ENCODE measurements at regions not wholly inside any gene's neighbourhood (a gene's known extent, or its start where the extent isn't known, plus 50 kb on each side); places are given as distances from the start of the nearest gene placed in this dataset.

DNA sequence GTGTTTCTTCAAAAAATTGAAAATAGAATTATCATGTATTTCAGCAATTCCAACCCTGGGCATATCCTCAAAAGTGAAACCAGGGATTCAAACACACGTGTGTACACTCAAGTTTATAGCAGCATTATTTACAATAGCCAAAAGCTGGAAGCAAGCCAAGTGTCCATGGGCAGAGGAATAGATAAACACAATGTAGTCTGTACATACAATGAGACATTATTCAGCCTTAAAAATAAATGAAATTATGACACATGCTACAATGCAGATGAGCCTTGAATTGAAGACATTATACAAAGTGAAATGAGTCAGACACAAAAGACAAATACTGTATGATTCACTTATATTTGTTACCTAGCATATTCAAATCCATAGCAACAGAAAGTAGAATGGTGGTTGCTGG, 853.4 kb downstream of the STIM2 start:
- H3K79me2 ChIP-seq (ENCODE audit: insufficient read depth, low read length), result no peaks in the 10 kb centered on the region
- no peak overlapping the region for H3K4me2 ChIP-seq (ENCODE audit: insufficient read depth, low read length)
- H3K4me3 ChIP-seq (ENCODE audit: insufficient read depth, low read length), result no peak overlapping the region
- H4K20me1 ChIP-seq (ENCODE audit: insufficient read depth, low read length), result no peaks in the 10 kb centered on the region
- H3K4me1 ChIP-seq (ENCODE audit: insufficient read depth, low read length), result no peaks in the 10 kb centered on the region
- no peaks in the 10 kb centered on the region for H3K36me3 ChIP-seq (ENCODE audit: insufficient read depth, low read length)
- H2AFZ ChIP-seq (ENCODE audit: low read length), result no peak overlapping the region
- DNase-seq (ENCODE audit: insufficient read length, low spot score, missing footprints), result no peak
- H3K9me3 ChIP-seq (ENCODE audit: low read depth, low read length), result no peaks in the 10 kb centered on the region
- TF ChIP-seq, protein P1, sequence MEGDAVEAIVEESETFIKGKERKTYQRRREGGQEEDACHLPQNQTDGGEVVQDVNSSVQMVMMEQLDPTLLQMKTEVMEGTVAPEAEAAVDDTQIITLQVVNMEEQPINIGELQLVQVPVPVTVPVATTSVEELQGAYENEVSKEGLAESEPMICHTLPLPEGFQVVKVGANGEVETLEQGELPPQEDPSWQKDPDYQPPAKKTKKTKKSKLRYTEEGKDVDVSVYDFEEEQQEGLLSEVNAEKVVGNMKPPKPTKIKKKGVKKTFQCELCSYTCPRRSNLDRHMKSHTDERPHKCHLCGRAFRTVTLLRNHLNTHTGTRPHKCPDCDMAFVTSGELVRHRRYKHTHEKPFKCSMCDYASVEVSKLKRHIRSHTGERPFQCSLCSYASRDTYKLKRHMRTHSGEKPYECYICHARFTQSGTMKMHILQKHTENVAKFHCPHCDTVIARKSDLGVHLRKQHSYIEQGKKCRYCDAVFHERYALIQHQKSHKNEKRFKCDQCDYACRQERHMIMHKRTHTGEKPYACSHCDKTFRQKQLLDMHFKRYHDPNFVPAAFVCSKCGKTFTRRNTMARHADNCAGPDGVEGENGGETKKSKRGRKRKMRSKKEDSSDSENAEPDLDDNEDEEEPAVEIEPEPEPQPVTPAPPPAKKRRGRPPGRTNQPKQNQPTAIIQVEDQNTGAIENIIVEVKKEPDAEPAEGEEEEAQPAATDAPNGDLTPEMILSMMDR (IDR thresholded peaks at IDR 0.05; ENCODE audit: extremely low read depth, low read depth, low read length), result no peak
- H3K27ac ChIP-seq (ENCODE audit: low read depth, low read length), result no peak overlapping the region
- no peaks in the 10 kb centered on the region for H3K27me3 ChIP-seq (ENCODE audit: insufficient read depth, low read length)

DNA sequence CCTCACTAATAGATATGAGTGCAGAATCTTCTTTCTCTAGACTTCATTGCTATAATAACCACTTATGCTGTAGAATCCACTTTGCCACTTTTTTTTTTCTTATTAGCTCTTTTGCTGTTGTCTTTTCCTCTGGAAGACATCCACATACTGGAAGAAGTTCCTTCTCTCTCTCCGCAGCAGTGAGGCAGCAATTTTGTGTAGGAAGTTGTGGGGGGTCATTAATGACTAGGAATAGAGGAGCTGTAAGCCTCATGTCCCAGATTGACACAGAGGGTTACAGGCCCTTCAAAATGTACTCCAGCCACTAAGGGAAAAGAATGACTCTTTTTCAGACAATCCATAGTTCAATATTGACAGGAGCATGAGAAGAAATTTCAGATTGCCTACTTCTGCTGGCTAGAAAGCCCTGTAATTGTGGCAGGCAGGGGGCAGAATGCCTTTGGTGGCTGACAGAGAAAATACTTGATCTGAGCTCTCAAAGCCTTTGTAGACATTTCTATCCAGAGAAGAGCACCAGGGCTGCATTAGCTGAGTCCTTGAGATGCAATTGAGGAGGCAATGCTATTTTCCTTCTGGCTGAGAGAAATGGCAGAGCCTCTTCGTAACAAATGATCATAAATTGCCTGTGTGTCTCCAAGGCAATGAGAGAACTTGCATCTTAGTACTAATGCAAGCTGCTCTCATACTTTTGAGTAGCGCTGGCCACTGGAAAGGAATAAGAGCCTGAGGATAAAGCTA, 856.2 kb downstream of the STIM2 start:
- no peaks in the 10 kb centered on the region for H4K20me1 ChIP-seq (ENCODE audit: insufficient read depth, low read length)
- no peak overlapping the region for H3K4me3 ChIP-seq (ENCODE audit: insufficient read depth, low read length)
- DNase-seq (ENCODE audit: insufficient read length, low spot score, missing footprints), result no peak
- TF ChIP-seq, protein P1 (IDR thresholded peaks at IDR 0.05; ENCODE audit: extremely low read depth, low read depth, low read length), result no peak
- no peak overlapping the region for H2AFZ ChIP-seq (ENCODE audit: low read length)
- no peaks in the 10 kb centered on the region for H3K79me2 ChIP-seq (ENCODE audit: insufficient read depth, low read length)
- no peak overlapping the region for H3K27ac ChIP-seq (ENCODE audit: low read depth, low read length)
- H3K4me1 ChIP-seq (ENCODE audit: insufficient read depth, low read length), result no peaks in the 10 kb centered on the region
- H3K27me3 ChIP-seq (ENCODE audit: insufficient read depth, low read length), result no peaks in the 10 kb centered on the region
- H3K9me3 ChIP-seq (ENCODE audit: low read depth, low read length), result no peaks in the 10 kb centered on the region
- H3K4me2 ChIP-seq (ENCODE audit: insufficient read depth, low read length), result no peak overlapping the region
- H3K36me3 ChIP-seq (ENCODE audit: insufficient read depth, low read length), result no peaks in the 10 kb centered on the region

DNA sequence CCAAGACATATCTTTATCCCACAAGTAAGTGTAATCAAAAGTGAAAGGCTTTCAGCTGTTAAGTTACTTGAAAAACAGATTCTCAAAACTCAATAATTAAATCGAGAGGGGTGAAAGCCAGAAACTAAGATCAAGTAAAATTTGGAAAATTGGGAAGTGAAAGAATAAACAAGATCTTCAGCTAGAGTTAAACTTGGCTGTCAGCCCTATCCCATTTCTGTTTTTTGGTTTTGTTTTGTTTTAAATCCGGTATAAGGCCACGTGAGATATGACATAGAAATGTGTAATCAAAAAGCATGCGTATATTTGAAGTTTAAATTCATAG, 856.8 kb downstream of the STIM2 start:
- no peak for DNase-seq (ENCODE audit: insufficient read length, low spot score, missing footprints)
- H2AFZ ChIP-seq (ENCODE audit: low read length), result no peak overlapping the region
- no peak overlapping the region for H3K4me2 ChIP-seq (ENCODE audit: insufficient read depth, low read length)
- H3K4me3 ChIP-seq (ENCODE audit: insufficient read depth, low read length), result no peak overlapping the region
- TF ChIP-seq, protein P1 (IDR thresholded peaks at IDR 0.05; ENCODE audit: extremely low read depth, low read depth, low read length), result no peak
- no peak overlapping the region for H3K27ac ChIP-seq (ENCODE audit: low read depth, low read length)
- H3K36me3 ChIP-seq (ENCODE audit: insufficient read depth, low read length), result no peaks in the 10 kb centered on the region
- no peaks in the 10 kb centered on the region for H3K9me3 ChIP-seq (ENCODE audit: low read depth, low read length)
- no peaks in the 10 kb centered on the region for H4K20me1 ChIP-seq (ENCODE audit: insufficient read depth, low read length)
- H3K4me1 ChIP-seq (ENCODE audit: insufficient read depth, low read length), result no peaks in the 10 kb centered on the region
- no peaks in the 10 kb centered on the region for H3K79me2 ChIP-seq (ENCODE audit: insufficient read depth, low read length)
- H3K27me3 ChIP-seq (ENCODE audit: insufficient read depth, low read length), result no peaks in the 10 kb centered on the region

GRCh38 chr4:27720010-27720766, 859.5 kb downstream of the STIM2 start:
- no peak for DNase-seq (ENCODE audit: insufficient read length, low spot score, missing footprints)
- Histone ChIP-seq H3K4me3 (ENCODE audit: insufficient read depth, low read length) (no peak overlapping the region), H3K4me1 (ENCODE audit: insufficient read depth, low read length) (no peaks in the 10 kb centered on the region), H3K4me2 (ENCODE audit: insufficient read depth, low read length) (no peak overlapping the region), H3K27ac (ENCODE audit: low read depth, low read length) (no peak overlapping the region), H3K79me2 (ENCODE audit: insufficient read depth, low read length) (no peaks in the 10 kb centered on the region), H3K36me3 (ENCODE audit: insufficient read depth, low read length) (no peaks in the 10 kb centered on the region), H3K27me3 (ENCODE audit: insufficient read depth, low read length) (no peaks in the 10 kb centered on the region), H2AFZ (ENCODE audit: low read length) (no peak overlapping the region), H4K20me1 (ENCODE audit: insufficient read depth, low read length) (no peaks in the 10 kb centered on the region), H3K9me3 (ENCODE audit: low read depth, low read length) (no peaks in the 10 kb centered on the region)
- TF ChIP-seq, protein P1 (IDR thresholded peaks at IDR 0.05; ENCODE audit: extremely low read depth, low read depth, low read length), result no peak
